COR-L47 (cell line): ENCODE measurements at regions not wholly inside any gene's neighbourhood (a gene's known extent, or its start where the extent isn't known, plus 50 kb on each side); places are given as distances from the start of the nearest gene placed in this dataset.

ENCODE experiments used
- DNase-seq: peaks from one replicate; lab custom pipeline; 2025; lab: John Stamatoyannopoulos, UW

- no peak for DNase-seq
These were observed 163.0 kb downstream of the MN1 start for GRCh38 chr22:27638329-27639233.

GRCh38 chr22:27639248-27640086 is 162.1 kb downstream of the MN1 start:
- DNase-seq = no peak

GRCh38 chr22:27641049-27641795 is 160.3 kb downstream of the MN1 start:
- DNase-seq = no peak

- no peak for DNase-seq
These were observed 159.3 kb downstream of the MN1 start for GRCh38 chr22:27642104-27642800.

- DNase-seq = no peak
These were observed 157.6 kb downstream of the MN1 start for GRCh38 chr22:27643907-27644306.

- no peak for DNase-seq
These were observed 157.0 kb downstream of the MN1 start for GRCh38 chr22:27644566-27644965.

- no peak for DNase-seq
These were observed 154.0 kb downstream of the MN1 start for GRCh38 chr22:27647540-27647939.

- DNase-seq = no peak
These were observed 153.5 kb downstream of the MN1 start for GRCh38 chr22:27648074-27648473.

GRCh38 chr22:27648853-27649252 is 152.7 kb downstream of the MN1 start:
- DNase-seq = no peak

- no peak for DNase-seq
These were observed 151.0 kb downstream of the MN1 start for GRCh38 chr22:27650572-27650971.

GRCh38 chr22:27650985-27651384 is 150.6 kb downstream of the MN1 start:
- DNase-seq = no peak

- no peak for DNase-seq
These were observed 150.1 kb downstream of the MN1 start for GRCh38 chr22:27651486-27651885.

GRCh38 chr22:27654546-27655445 is 146.8 kb downstream of the MN1 start:
- DNase-seq = no peak

GRCh38 chr22:27655582-27656185 is 145.9 kb downstream of the MN1 start:
- DNase-seq = no peak

GRCh38 chr22:27656970-27657369 is 144.6 kb downstream of the MN1 start:
- no peak for DNase-seq

- DNase-seq = no peak
These were observed 141.2 kb downstream of the MN1 start for GRCh38 chr22:27660306-27660705.

GRCh38 chr22:27662359-27663301 is 138.9 kb downstream of the MN1 start:
- no peak for DNase-seq

GRCh38 chr22:27663812-27664211 is 137.7 kb downstream of the MN1 start:
- DNase-seq = no peak
